AG09319 (cell line): ENCODE measurements at regions not wholly inside any gene's neighbourhood (a gene's known extent, or its start where the extent isn't known, plus 50 kb on each side); places are given as distances from the start of the nearest gene placed in this dataset.

Experiments
- DNase-seq: peaks from one replicate; pipeline ENCODE4 v3.0.0-alpha.2; 2010; ENCODE audit warnings: low read depth; ENCODE audit errors: extremely low read depth
- TF ChIP-seq, protein P1 (sequence below): IDR thresholded peaks from 2 replicates; pipeline ENCODE4 v1.5.1; 2011; ENCODE audit warnings: low read depth, mild to moderate bottlenecking, inconsistent platforms, low read length, moderate library complexity

DNA sequence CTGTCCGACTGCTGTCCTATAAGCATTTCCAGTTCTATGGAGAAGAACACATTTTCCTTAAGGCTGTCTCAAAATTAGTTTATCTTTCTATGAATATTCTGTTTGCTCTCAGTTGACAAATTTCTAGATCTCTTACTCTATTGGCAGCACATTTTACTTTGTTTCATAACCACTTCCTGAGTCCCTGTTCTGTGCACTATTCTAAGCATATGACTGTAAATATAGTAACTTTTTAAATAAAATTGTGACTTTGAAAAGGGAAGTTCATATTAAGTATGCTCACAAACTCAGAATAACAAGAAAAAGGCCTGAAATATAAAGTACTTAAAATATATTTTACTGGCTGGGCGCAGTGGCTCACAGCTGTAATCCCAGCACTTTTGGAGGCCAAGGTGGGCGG is 56.5 kb upstream of the HTR2A start:
- no peak for DNase-seq
- TF ChIP-seq, protein P1, sequence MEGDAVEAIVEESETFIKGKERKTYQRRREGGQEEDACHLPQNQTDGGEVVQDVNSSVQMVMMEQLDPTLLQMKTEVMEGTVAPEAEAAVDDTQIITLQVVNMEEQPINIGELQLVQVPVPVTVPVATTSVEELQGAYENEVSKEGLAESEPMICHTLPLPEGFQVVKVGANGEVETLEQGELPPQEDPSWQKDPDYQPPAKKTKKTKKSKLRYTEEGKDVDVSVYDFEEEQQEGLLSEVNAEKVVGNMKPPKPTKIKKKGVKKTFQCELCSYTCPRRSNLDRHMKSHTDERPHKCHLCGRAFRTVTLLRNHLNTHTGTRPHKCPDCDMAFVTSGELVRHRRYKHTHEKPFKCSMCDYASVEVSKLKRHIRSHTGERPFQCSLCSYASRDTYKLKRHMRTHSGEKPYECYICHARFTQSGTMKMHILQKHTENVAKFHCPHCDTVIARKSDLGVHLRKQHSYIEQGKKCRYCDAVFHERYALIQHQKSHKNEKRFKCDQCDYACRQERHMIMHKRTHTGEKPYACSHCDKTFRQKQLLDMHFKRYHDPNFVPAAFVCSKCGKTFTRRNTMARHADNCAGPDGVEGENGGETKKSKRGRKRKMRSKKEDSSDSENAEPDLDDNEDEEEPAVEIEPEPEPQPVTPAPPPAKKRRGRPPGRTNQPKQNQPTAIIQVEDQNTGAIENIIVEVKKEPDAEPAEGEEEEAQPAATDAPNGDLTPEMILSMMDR, result no peak

DNA sequence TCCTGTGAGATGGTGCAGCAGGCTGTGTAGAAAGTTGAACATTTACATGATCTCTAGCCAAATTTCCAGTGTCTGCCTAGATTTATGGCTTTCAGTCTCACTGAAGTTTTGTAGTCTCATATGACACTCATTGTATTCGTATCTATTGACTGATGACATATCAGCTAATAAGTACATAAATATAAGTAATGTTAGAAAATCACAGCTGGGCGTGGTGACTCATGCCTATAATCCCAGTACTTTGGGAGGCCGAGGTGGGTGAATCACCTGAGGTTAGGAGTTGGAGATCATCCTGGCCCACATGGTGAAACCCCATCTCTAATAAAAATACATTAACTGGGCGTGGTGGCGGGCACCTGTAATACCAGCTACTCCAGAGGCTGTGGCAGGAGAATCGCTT is 54.7 kb upstream of the HTR2A start:
- no peak for DNase-seq
- TF ChIP-seq, protein P1, result no peak

DNA sequence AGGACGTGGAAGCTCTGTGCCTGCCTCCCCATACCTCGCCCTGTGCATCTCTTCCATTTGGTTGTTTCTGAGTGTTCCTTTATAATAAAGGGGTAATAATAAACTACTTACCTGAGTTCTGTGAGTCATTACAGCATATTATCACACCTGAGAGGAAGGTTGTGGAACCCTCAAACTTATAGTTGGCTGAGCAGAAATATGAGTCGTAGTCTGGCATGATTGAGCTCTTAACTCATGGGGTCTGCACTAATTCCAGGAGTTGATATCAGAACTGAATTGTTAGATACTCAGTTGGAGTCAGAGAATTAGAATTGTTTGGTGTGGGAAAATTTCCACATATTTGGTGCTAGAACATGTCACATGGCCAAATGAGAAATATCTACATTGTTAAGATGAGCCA is 52.4 kb upstream of the HTR2A start:
- TF ChIP-seq, protein P1, result no peak

DNA sequence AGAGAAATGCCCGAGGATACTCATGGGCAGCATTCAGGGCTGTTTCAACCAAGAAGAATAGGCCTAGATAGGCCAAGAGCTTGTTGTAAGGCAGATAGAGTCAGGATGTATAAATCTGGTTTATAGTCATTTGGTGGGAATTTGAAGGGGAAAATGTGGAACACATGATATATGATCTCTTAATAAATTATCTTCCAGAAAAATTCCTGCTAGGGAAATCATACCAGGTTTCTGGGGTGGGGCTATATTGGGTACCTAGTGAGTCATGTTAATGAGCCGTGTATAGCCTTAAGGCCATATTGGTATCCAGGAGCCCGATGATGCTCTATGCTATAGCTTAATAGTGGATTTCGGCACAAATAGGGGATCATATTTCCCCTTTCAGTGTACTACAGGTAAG is 51.5 kb upstream of the HTR2A start:
- TF ChIP-seq, protein P1, result no peak

More for the DNA sequence above, 52.4 kb upstream of the HTR2A start:
- DNase-seq, result no peak

DNA sequence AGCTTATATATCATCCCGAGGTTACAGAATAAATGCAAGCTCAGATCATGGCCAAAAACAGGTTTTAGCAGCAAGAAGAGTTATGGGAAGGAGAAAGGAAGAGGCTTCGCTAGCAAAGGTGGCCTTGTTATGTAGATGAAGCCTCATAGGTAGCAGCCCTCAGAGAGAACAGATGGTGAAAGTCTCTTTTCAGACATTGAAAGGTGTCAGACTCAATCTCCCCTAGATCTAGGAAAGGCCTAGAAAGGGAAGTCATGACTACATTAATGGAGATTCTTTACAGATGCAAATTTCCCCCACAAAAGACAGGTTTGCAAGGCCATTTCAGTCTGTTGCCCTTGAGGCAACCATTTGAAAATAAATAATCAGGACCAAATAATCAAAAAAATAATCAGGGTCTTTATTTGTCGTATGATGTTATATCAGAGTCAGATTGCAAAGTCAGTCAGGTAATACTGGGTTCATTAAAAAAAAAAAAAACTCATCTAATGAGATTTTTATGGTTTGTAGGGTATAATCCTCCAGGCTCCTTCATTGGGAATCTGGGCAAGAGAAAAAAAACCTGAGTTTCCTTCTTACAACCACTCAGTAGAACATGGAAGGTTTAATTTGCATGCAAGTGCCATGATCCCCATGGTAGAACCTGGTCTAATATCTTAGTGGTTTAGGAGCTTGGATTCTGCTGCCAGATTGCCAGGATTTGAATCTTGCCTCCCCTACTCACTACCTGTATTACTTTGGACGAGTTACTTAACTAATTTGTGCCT is 50.8 kb upstream of the HTR2A start:
- TF ChIP-seq, protein P1, result no peak
- DNase-seq, result no peak

More for the DNA sequence above, 51.5 kb upstream of the HTR2A start:
- no peak for DNase-seq
